ENCODE measurements at regions not wholly inside any gene's neighbourhood (a gene's known extent, or its start where the extent isn't known, plus 50 kb on each side); places are given as distances from the start of the nearest gene placed in this dataset.
"Not testable (repeated sequence)": the region's sequence is repeated elsewhere in the genome, so short reads cannot be mapped to it uniquely, and the experiment has no call there.

DNA sequence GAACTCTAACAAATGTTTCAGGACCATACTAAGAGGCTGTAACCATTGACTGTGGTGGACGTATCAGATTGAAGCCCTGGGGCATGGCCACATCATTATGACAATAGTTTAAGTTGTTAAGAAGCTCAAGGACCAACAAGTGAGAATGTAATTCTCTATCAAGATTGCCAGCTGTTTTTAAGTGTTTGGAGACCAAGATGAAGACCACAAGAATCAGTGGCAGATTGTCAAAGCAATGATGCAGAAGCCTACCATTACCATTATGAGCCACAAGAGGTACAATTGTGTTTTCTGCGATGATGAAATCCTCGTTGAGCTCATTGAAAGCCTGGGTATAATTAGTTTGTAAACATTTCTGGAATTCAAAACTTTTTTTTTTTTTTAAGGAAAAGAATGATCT is 261.1 kb upstream of the ZEB2 start:
- FAIRE-seq = no peak

DNA sequence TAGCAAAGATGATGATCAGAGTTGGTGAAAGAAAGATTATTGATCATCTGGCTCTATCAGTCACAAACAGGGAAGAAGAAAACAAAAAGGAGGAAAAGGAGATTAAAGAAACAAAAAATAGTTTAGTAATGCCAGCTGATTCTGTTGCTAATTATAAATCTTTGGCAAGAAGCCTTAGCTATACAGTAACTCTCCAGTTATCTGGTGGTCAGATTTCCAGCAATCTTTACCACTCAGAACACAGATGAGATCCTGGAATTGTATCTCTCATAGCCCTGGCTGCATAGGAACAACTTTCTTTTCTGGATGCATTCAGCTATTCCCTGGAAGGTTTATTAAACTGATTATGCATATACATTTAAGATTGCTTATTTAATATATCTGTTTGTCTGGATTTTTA is 256.8 kb upstream of the ZEB2 start:
- no peak for FAIRE-seq

DNA sequence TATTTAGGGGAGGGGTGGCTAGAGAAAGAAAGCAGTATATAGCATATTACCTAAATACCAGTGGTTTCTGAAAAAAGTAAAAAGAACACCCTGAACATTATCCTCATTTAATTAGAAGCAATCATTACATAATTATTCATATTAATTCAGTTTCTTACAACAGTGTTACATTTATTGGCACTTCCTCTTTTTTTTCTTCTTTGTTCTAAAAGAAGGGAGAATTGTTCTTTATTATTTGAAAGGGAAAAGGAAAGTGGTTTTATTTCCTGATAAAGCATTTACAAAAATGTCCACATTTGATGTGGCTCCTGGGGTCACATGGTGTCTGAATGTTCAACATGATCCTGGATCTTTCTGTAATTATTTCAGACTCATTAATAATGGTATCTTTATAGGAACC is 254.9 kb upstream of the ZEB2 start:
- no peak for FAIRE-seq

DNA sequence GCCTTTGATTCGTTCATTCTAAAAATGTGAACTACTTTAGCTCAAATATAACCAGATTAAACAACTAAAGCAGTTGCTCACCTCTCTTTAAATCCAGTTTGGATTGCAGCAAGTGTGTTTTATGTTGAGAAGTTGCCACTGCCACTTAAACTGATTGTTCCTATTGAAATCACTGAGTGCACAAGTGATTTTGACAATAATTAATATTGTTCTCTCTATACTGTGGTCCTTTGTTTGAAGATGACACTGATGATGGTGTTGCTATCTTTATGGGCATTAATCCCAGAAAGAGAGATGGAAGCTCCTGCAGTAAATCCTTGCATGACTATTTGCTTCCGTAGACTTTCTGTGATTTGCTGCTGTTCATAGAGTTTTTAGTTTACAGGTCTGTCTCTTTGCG is 251.4 kb upstream of the ZEB2 start:
- no peak for FAIRE-seq

DNA sequence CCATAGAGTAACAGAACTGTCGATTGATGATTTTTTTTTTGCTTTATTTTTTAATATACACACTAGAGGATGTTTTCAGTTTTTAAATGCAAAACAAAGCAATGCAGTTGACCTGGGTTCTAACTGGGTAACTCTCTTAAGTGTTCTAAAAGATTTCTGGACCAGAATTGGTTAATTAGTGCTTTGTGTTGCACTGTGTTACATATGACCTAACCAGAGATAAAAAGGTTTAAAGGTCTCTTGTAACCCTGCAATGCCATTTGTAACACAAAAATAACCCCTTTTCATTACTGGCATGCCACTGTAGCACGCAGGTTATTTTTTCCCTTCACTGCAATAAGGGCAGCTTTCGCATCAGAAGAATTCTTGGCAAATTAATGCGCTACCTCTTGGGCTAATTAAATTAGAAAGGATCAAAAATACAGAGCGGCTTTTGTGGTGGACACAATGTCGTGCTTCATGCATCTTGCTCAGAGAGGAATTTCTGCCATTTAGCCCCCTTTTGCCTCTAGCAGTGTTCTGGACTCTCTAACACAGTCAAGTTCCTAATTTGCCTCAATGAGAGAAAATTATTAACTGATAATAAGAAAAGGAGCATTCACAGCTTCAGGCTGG is 250.8 kb upstream of the ZEB2 start:
- no peak for FAIRE-seq

DNA sequence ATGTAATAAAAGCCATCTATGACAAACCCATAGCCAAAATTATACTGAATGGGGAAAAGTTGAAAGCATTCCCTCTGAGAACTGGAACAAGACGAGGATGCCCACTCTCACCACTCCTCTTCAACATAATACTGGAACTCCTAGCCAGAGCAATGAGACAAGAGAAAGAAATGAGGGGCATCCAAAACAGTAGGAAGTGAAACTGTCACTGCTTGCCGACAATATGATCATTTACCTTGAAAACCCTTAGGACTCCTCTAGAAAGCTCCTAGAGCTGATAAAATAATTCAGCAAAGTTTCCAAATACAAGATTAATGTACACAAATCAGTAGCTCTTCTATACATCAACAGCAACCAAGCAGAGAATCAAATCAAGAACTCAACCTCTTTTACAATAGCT is 241.0 kb upstream of the ZEB2 start:
- not testable (repeated sequence) for FAIRE-seq

DNA sequence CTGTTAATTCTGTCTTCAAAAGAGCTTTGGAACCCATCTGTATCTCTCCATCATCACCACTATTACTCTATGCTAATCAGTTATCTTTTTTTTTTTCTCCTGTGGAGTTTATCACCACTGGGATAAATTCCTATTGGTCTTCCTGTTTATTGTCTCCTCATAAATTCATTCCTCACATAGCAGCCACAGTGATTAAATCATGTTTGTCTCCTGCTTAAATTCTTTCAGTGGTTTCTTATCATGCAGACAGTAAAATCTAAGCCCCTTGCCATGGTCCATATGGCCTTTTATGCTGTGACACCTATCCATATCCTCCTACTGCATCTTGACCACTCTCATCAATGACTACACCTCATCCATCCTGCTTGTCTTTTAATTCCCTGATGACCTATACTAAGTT is 239.8 kb upstream of the ZEB2 start:
- no peak for FAIRE-seq

DNA sequence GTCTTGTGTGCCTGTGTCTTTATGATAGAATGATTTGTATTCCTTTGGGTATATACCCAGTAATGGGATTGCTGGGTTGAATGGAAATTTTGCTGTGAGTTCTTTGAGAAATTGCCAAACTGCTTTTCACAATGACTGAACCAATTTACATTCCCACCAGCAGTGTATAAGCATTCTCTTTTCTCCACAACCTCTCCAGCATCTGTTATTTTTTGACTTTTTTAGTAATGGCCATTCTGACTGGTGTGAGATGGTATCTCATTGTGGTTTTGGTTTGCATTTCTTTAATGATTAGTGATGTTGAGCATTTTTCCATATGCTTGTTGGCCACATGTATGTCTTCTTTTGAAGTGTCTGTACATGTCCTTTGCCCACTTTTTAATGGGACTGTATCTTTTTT is 238.3 kb upstream of the ZEB2 start:
- FAIRE-seq = not testable (repeated sequence)

DNA sequence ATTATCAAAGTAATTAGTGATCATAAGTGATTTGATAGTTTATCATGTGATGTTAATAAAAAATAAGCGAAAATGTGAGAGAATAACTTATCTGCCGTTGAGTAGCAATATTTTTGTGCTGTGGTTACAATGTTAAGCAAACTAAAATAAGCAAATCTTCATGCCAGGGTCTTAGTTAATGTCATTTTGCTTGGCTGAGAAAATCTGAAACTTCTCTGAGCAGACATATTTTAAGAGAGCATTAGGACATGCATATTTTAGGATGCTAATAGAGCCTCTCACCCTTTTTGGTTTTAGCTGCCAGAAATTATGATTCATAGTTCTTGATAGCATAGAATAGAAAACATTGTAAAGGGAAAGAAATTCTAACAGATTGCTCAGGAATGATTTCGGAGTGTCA is 233.5 kb upstream of the ZEB2 start:
- FAIRE-seq = no peak

DNA sequence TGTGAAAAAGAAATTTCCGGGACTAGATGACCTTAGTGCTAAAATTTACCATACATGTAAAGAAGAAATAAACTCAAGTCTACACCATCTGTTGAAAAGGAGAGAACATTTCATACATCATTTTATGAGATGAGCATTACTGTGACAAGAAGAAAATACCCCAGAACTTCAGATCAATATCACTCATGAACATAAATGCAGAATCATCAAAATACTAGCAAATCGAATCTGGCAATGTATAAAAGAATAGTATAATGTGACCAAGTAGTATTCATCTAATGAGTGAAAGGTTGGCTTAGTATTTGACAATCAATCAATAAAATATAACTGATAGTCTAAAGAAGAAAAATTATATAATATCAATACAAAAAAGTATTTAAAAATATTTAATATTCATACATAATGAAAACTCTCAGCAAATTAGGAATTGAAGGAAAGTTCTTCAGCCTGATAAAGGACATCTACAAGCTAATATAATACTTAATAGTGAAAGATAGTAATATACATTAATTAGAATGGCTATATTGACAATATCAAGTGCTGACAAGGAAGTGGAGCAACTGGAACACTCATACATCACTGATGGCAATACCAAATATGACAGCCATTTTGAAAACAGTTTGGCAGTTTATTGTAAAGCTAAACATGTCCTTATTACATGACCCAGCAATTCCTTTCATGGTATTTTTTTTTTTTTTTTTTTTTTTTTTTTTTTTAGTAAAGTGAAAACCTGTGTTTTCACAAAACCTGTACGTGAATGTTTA is 231.4 kb upstream of the ZEB2 start:
- no peak for FAIRE-seq

DNA sequence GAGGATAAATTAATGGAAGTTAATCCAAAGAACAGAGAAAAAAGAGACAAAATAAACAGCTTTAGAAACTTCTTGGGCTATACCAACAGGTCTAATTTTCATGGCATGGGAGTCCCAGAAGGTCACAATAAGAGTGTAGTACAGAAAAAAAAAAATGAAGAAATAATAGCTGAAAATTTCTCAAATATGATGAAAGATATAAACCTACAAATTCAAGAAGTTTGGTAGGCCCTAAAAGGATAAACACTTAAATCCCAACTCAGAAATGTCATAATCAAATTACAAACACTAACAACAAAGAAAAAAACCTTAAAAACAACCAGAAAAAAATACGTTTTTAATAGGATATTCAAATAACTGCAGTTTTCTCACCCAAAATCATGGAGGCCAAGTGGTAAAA is 229.3 kb upstream of the ZEB2 start:
- FAIRE-seq = no peak

DNA sequence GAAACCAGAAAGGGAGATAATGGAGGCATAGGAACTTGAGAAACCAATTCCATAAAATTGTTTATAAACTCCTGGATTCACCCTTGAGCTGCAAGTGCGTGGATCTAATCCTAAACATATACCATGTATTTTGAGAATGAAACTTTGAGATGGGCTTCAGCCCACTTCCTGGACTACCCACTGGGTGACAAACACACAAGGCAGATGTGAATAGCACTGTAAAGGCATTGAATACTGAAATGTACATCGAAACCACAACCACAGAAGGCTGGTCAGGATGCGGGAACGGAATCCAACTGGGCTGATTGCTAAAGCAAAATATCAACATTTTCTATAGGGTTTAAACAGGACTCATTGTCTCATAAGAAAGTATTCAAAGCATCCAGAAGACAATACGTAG is 228.5 kb upstream of the ZEB2 start:
- no peak for FAIRE-seq

DNA sequence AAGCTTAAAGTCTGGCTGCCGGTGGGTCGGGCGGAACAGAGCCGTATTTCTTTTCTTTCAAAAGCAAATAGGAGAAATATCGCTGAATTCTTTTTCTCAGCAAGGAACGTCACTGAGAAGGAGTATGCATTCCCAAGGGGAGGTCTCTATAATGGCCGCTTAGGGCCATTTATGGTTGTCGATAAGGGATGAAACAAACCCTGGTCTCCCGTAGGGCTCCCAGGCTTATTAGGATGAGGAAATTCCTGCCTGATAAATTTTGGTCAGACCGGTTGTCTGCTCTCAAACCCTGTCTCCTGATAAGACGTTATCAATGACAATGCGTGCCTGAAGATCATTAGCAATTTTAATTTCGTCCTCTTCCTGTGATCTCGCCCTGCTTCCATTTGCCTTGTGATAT is 227.7 kb upstream of the ZEB2 start:
- FAIRE-seq = no peak

DNA sequence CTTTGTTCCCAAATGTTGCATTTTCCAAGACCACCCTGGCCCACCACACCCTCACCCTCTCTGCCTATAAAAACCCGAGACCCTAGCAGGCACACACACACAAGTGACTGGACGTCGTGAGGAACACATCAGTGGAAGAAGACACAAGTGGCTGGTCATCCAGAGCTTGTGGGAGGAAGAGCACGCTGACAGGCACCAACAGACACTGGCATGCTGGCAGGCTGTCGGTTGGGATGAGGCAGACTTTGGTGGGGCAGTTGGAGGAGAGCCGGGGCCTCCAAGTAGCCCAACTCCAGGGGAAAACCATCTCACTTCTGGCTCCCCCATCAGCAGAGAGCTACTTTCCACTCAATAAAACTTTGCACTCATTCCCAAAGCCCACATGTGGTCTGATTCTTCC is 225.5 kb upstream of the ZEB2 start:
- no peak for FAIRE-seq

DNA sequence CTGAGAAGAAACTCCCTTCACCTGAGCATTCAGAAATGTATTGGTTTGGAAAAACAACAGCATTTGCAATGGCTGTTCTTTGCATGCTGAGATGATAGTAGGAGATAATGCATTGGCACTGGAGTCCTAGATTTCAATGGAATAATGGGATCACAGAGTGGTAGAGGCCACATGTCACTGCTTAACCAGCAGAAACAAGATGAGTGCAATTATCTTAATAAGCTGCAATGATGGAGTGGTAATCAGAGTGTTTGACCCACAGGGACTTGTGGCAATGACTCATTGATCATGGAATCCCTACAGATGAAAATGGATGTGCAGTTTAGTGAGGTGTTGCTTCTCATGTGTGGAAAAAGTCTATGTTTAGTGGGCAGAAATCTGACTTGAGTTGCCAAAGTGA is 218.8 kb upstream of the ZEB2 start:
- FAIRE-seq = no peak

DNA sequence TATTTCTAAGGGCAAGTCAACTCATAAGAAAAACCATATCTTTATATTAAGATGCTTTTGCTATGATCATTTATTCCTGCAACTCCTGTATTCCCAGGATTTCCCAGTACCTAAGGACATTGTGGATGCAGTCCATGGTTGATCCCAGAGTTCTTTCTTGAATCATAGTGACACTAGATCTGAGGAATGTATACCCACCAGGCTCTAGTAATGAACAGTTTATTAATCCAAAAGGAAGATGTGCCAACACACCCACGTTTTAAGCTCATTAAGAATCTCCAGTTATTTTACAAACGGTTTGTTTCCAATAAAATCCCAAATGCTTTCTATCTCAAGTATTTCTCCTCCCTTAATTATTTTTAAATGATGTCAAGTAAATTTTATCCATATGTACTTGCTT is 210.8 kb upstream of the ZEB2 start:
- FAIRE-seq = no peak

DNA sequence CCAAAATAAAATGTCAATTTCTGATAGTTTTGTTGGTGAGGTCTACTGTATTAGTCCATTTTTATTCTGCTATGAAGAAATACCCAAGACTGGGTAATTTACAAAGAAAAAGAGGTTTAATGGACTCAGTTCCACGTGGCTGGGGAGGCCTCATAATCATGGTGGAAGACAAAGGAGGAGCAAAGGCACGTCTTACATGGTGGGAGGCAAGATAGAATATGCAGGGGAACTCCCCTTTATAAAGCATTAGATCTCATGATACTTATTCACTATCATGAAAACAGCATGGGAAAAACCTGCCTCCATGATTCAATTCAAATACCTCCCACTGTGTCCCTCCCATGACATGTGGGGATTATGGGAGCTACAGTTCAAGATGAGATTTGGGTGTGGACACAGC is 204.5 kb upstream of the ZEB2 start:
- not testable (repeated sequence) for FAIRE-seq

DNA sequence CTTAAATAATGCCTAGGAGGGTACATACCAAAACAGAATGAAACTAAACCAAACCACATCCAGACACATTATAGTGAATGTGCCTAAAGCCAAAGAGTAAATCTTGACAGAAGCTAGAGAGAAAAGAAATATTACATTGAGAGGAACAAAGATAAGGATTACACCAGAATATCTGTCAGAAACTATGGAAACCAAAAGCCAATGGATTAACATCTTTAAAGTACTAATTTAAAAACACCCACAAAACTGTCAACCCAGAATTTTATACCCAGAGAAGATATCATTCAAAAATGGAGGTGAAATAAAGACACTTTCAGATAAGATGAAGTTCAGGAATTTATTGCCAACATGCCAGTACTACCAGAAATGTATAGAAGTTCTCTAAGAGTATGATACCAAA is 198.5 kb upstream of the ZEB2 start:
- no peak for FAIRE-seq

DNA sequence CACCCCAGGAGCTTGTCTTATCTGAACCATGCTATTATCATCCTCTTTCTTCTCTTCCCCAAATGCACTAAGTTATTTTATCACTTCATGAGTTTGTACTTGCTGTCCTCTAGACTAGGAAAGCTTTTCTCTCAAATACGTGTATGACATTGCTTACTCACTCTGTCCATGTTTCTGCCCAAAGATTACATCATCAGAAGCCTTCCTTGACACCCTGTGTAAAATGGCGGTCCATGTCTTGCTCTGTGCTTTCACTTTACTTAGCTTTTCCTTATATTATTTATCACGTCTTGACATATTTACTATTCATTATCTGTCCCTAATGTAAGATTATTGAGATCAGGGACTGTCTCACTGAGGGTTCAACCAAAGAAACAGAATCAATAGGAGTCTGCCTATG is 196.1 kb upstream of the ZEB2 start:
- no peak for FAIRE-seq

DNA sequence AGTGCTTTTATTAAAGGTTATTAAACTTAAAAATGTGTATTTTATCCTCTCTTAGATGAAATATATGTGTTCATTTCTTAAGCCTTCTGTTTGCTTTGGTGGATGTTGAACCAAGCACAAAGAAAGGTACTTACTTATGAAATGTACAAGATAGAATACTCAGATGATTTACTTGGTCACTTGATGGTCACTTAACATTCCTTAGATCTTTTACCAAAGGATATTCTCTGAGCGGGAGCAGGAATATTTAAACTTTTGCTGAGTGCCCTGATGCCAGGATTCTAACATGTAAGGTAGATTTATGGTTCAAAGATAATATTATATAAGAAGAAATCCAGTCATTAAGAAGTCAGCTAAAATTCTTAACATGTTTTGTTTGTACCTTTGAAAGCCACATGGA is 193.5 kb upstream of the ZEB2 start:
- no peak for FAIRE-seq

DNA sequence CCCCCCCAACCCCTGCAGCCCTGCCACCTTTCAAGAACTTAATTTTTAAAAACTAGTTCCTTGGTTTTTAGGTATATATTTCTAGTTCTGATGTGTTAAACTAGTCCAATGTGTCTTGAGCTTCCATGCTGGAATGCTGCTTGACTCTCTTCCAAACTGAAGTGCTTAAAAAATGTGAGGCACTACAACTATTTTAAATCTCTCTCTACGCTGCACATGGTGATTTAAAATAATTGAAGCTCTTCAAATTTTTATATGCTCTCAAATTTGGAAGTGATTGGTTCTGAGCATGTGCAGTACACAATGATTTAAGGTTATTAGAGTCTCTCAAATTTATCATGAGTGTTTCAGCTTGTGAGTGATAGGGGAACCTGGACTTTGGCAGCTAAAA is 192.6 kb upstream of the ZEB2 start:
- FAIRE-seq = no peak

DNA sequence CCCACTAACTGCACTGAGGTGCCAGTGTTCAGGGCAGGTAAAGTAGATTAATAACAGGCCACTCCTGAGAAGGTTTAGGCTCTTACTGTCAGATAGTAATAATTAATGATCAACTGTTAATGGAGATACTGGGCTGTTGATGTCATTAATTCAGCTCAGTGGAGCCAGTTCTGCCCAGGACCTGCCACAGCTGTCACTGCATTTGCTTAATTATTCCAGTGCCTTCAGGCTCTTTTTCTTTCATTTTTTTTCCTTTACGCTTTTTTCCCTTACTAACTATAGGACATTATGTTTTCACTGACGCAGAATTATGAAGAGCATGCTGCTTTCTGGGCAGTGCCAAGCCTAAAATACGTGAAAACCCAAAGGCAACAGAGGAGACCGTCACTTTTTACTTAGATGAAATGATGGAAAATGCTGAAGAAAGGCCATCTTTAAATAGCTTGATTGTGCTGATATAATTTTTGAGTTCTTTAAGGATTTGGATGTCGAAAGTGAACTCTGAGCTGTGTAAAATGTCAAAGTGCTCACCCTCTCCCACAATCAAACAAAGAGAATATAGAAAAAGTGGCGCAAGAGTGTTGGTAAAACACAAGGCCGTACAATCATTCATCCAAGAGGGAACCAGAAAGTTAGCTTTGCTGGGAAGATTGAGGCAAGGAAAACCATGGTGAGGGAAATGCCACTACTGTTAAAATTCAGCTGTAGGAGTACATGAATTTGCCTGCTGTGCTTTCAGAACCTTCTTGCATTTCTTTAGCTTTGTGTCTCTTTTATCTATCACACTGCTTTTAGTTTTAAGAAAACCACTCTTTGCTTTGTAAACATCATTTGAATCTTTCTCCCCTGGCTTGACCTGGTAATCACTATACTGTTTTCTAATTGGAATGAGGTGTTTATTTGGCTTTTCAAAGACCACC is 192.0 kb upstream of the ZEB2 start:
- peak; percentile 84 for FAIRE-seq

DNA sequence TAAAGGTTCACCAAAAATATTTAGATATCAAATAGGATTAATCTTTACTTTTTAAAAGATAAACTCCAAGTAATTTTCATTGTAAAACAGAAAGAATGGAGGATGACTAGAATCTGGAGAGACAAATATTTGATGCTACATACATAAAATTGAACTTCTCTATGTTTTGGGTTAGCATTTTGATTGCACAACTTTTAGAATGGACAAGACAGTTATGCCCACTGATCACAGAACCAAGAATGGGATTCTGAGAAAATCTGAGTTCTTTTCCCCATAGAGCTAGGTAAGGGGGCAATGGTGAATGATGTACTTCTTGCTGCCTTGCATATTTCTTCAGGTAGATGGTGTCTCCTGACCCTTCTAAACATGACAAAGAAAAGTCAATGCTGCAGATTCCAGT is 191.2 kb upstream of the ZEB2 start:
- FAIRE-seq = peak; percentile 65

DNA sequence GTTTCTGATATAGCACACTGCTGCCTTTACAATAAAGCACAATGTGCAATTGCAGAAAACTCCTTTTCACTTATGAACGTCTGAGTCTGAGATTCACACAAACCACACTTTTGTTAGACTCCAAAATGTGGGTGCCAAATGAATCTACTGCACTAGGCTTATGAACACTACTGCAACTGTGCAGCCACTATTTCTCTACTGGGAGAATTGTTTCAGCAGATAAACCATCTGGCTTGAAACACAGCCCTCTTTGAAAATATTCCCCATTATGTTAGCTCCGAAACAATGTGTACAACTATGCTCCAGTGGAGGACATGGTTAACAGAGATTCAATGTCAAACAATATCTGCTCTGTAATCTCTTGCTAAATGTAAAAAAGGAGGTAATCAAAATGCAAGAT is 188.7 kb upstream of the ZEB2 start:
- FAIRE-seq = no peak

All from islet of Langerhans (tissue), 1 donor.